IMR-90 (cell line): ENCODE measurements at regions not wholly inside any gene's neighbourhood (a gene's known extent, or its start where the extent isn't known, plus 50 kb on each side); places are given as distances from the start of the nearest gene placed in this dataset.
"Not testable (repeated sequence)": the region's sequence is repeated elsewhere in the genome, so short reads cannot be mapped to it uniquely, and the experiment has no call there.

ENCODE experiments used
- ATAC-seq: fragments of 200-7000 bp; cut with Tn5 transposase; 2 replicates; pipeline ENCODE4 v1.9.1; 2020; ENCODE audit warnings: low read depth, mild to moderate bottlenecking, moderate library complexity
- BruUV-seq: library from RNA; stranded (reverse); fragments of 400-500 nt; replicated peaks from 2 replicates; lab custom pipeline; 2021; lab: Mats Ljungman, UMichigan
- CTCF ChIA-PET: fragments of 300-600 bp; formaldehyde crosslinking; extraction: SDS; loops from one replicate; lab custom pipeline; 2021; ENCODE audit warnings: antibody characterized with exemption; lab: Yijun Ruan, JAX
- POLR2A ChIA-PET: fragments of 300-600 bp; sonication (Branson Sonifier 250); formaldehyde crosslinking; loops from one replicate; lab custom pipeline; 2022; ENCODE audit warnings: antibody characterized with exemption; ENCODE audit not compliant: unreplicated experiment; lab: Charles Lee
- DNase-seq: peaks from one replicate; pipeline ENCODE4 v3.0.0; 2013
- H2AFZ ChIP-seq: replicated peaks from 2 replicates; pipeline ENCODE3; 2013; ENCODE audit warnings: low read length, mild to moderate bottlenecking; ENCODE audit not compliant: poor library complexity
- H2AK5ac ChIP-seq: 2 replicates; pipeline ENCODE4 v1.6.1; 2013; ENCODE audit warnings: low read depth, low read length, inconsistent platforms
- H2AK9ac ChIP-seq: replicated peaks from 2 replicates; pipeline ENCODE3; 2013; ENCODE audit warnings: mild to moderate bottlenecking, low read depth, low read length, moderate library complexity; ENCODE audit not compliant: poor library complexity
- H2BK120ac ChIP-seq: 2 replicates; pipeline ENCODE4 v1.6.1; 2013; ENCODE audit warnings: low read depth, low read length, inconsistent platforms
- H2BK15ac ChIP-seq: 3 replicates; pipeline ENCODE4 v1.6.1; 2013; ENCODE audit warnings: low read depth, low read length, inconsistent platforms
- H2BK20ac ChIP-seq: 2 replicates; pipeline ENCODE4 v1.6.1; 2013; ENCODE audit warnings: low read depth, mild to moderate bottlenecking, inconsistent platforms, low read length, moderate library complexity
- H2BK5ac ChIP-seq: 2 replicates; pipeline ENCODE4 v1.6.1; 2013; ENCODE audit warnings: mild to moderate bottlenecking, low read depth, low read length, inconsistent platforms; ENCODE audit not compliant: poor library complexity, severe bottlenecking
- H3K14ac ChIP-seq: replicated peaks from 2 replicates; pipeline ENCODE4 v1.6.1; 2013; ENCODE audit warnings: low read depth, low read length, inconsistent platforms
- H3K18ac ChIP-seq: 2 replicates; pipeline ENCODE4 v1.6.1; 2013; ENCODE audit warnings: low read depth, low read length, control low read depth
- H3K23ac ChIP-seq: 2 replicates; pipeline ENCODE4 v1.6.1; 2013; ENCODE audit warnings: low read depth, low read length, inconsistent platforms
- H3K27ac ChIP-seq: 2 replicates; pipeline ENCODE4 v1.5.1; 2013; ENCODE audit warnings: mild to moderate bottlenecking, control low read depth, low read length; ENCODE audit not compliant: insufficient read depth
- H3K27me3 ChIP-seq: 2 replicates; pipeline ENCODE4 v1.6.1; 2013; ENCODE audit warnings: low read length; ENCODE audit not compliant: control insufficient read depth, insufficient read depth
- H3K36me3 ChIP-seq: 2 replicates; pipeline ENCODE4 v1.6.1; 2013; ENCODE audit warnings: low read length, mixed read lengths; ENCODE audit not compliant: control insufficient read depth, insufficient read depth
- H3K4ac ChIP-seq: 2 replicates; pipeline ENCODE4 v1.6.1; 2013; ENCODE audit warnings: low read depth, low read length, inconsistent platforms
- H3K4me1 ChIP-seq: 2 replicates; pipeline ENCODE4 v1.6.1; 2013; ENCODE audit warnings: low read length, mixed read lengths; ENCODE audit not compliant: control insufficient read depth, insufficient read depth
- H3K4me2 ChIP-seq: 2 replicates; pipeline ENCODE4 v1.6.1; 2013; ENCODE audit warnings: low read depth, mild to moderate bottlenecking, control low read depth, low read length, moderate library complexity
- H3K4me3 ChIP-seq: 2 replicates; pipeline ENCODE4 v1.5.1; 2013; ENCODE audit warnings: low read depth, mild to moderate bottlenecking, control low read depth, low read length, moderate library complexity; ENCODE audit not compliant: insufficient read depth
- H3K56ac ChIP-seq: 2 replicates; pipeline ENCODE4 v1.6.1; 2013; ENCODE audit warnings: low read length, inconsistent platforms; ENCODE audit not compliant: insufficient read depth; ENCODE audit errors: extremely low read depth
- H3K79me1 ChIP-seq, 2 experiments: 2 replicates each; pipeline ENCODE4 v1.6.1; 2013; ENCODE audit warnings: low read length in 2 of 2, inconsistent platforms in 1 of 2, low read depth in 1 of 2
- H3K9ac ChIP-seq: 2 replicates; pipeline ENCODE4 v1.6.1; 2013; ENCODE audit warnings: low read depth, low read length, control low read depth
- H3K9me1 ChIP-seq: 2 replicates; pipeline ENCODE4 v1.6.1; 2013; ENCODE audit warnings: low read length, inconsistent platforms; ENCODE audit not compliant: insufficient read depth
- H3K9me3 ChIP-seq: 2 replicates; pipeline ENCODE4 v1.6.1; 2013; ENCODE audit warnings: low read length; ENCODE audit not compliant: control insufficient read depth, insufficient read depth
- H4K20me1 ChIP-seq: 2 replicates; pipeline ENCODE4 v1.6.1; 2013; ENCODE audit warnings: low read length, inconsistent platforms; ENCODE audit not compliant: insufficient read depth
- H4K5ac ChIP-seq: 2 replicates; pipeline ENCODE4 v1.6.1; 2013; ENCODE audit warnings: mild to moderate bottlenecking, low read depth, low read length, control low read depth
- H4K8ac ChIP-seq, 2 experiments: 2 replicates each; pipeline ENCODE4 v1.6.1; 2013; ENCODE audit warnings: low read depth in 2 of 2, low read length in 2 of 2, control low read depth in 1 of 2, inconsistent platforms in 1 of 2
- H4K91ac ChIP-seq: 2 replicates; pipeline ENCODE4 v1.6.1; 2013; ENCODE audit warnings: low read depth, low read length, inconsistent platforms; ENCODE audit not compliant: insufficient read depth
- WGBS, 2 experiments: methylation state at CpG; one replicate each; pipeline versions ENCODE4 v1.1.5 to v1.1.7; 2013; ENCODE audit warnings: missing lambda C conversion rate in 2 of 2; ENCODE audit not compliant: insufficient read length in 1 of 2; ENCODE audit errors: extremely low coverage in 2 of 2; 5-methylcytosine and 5-hydroxymethylcytosine counted together
- dilution Hi-C: fragments of 300-500 bp; cut with HindIII; formaldehyde crosslinking; loops from one replicate; pipeline ENCODE4 v1.14.3; 2018; ENCODE audit warnings: low sequenced_read_pairs; ENCODE audit not compliant: unreplicated experiment
- in situ Hi-C: fragments of 300-500 bp; cut with MboI; formaldehyde crosslinking; loops from 3 replicates; pipeline ENCODE4 v1.14.3; 2019; ENCODE audit warnings: low sequenced_read_pairs, inconsistent platforms, mixed read lengths
- intact Hi-C: fragments of 100-400 bp; cut with micrococcal nuclease; formaldehyde crosslinking; loops from 2 replicates; pipeline ENCODE4 v1.10.0; 2022

DNA sequence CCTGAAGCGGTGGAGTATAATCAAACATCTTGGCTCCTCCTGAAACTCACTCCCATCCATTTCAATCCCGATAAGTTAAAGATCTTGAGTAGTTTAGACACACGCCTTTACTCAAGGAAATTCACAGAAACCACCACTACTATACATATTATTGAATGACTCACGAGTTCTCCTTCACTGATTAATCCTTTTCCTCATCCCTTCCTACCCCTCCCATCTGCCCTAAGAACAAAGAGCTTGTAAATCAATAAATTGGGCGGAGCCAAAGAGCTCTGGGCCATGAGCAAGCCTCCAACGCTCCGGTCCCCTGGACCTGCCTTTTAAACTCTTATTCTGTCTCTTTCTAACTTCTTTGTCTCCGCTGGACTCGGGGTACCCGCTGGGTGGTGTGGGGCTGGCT is 695.4 kb upstream of the SLIT2 start:
- H4K8ac ChIP-seq, H3K36me3 ChIP-seq, POLR2A ChIA-PET, H3K4me2 ChIP-seq, H4K20me1 ChIP-seq, H3K27me3 ChIP-seq, ATAC-seq, H2BK120ac ChIP-seq, H3K9me1 ChIP-seq, H3K14ac ChIP-seq, H2BK15ac ChIP-seq, BruUV-seq, H3K27ac ChIP-seq, H3K79me1 ChIP-seq, H2AFZ ChIP-seq, H3K56ac ChIP-seq, H4K91ac ChIP-seq, H2BK5ac ChIP-seq, H3K18ac ChIP-seq, dilution Hi-C loops, H3K23ac ChIP-seq, H2BK20ac ChIP-seq, in situ Hi-C loops, H3K4ac ChIP-seq, H3K4me1 ChIP-seq, H2AK5ac ChIP-seq, H3K9me3 ChIP-seq, H2AK9ac ChIP-seq, DNase-seq, H4K5ac ChIP-seq, intact Hi-C loops, H3K4me3 ChIP-seq, H3K9ac ChIP-seq: not testable (repeated sequence)
- CTCF ChIA-PET, result interaction anchor here (0.6 kb wide), 1 partner anchor 118 kb away, joined by 3 read pairs; no protein-coding TSS in a partner anchor
- 100% methylated on average over 2 of the region's 10 CpGs; no CpG with 5 or more reads in 1 of the 2 experiments for WGBS, 2 experiments
